KMS-11 (cell line): ENCODE measurements at regions not wholly inside any gene's neighbourhood (a gene's known extent, or its start where the extent isn't known, plus 50 kb on each side); places are given as distances from the start of the nearest gene placed in this dataset.

ENCODE experiments used
- H2AFZ ChIP-seq: fragments of 200-600 bp; sonication (generic); 2 replicates; pipeline ENCODE4 v1.6.1; 2016; ENCODE audit warnings: antibody characterized with exemption, mixed run types, low read depth
- H3K27ac ChIP-seq: fragments of 200-600 bp; sonication (generic); 2 replicates; pipeline ENCODE4 v1.6.1; 2016; ENCODE audit warnings: mild to moderate bottlenecking, mixed run types
- H3K27me3 ChIP-seq: fragments of 200-600 bp; sonication (generic); 2 replicates; pipeline ENCODE4 v1.6.1; 2017; ENCODE audit warnings: mild to moderate bottlenecking, low read depth, mixed run types, moderate library complexity; ENCODE audit not compliant: insufficient read depth
- H3K36me3 ChIP-seq: fragments of 200-600 bp; sonication (generic); 2 replicates; pipeline ENCODE4 v1.6.1; 2017; ENCODE audit warnings: mild to moderate bottlenecking, mixed run types; ENCODE audit not compliant: insufficient read depth
- H3K4me1 ChIP-seq: fragments of 200-600 bp; sonication (generic); 2 replicates; pipeline ENCODE4 v1.6.1; 2016; ENCODE audit warnings: mild to moderate bottlenecking, low read depth, mixed run types; ENCODE audit not compliant: poor library complexity, severe bottlenecking
- H3K4me2 ChIP-seq: fragments of 200-600 bp; sonication (generic); 2 replicates; pipeline ENCODE4 v1.7.0; 2016; ENCODE audit warnings: mild to moderate bottlenecking, mixed run types
- H3K4me3 ChIP-seq: fragments of 200-600 bp; sonication (generic); IDR thresholded peaks from 2 replicates; pipeline ENCODE4 v1.6.1; 2017; ENCODE audit warnings: low read depth, low read length, mixed read lengths; ENCODE audit not compliant: insufficient read depth
- H3K79me2 ChIP-seq: fragments of 200-600 bp; sonication (generic); 2 replicates; pipeline ENCODE4 v1.6.1; 2016; ENCODE audit warnings: low read depth, mixed run types; ENCODE audit not compliant: insufficient read depth
- H3K9ac ChIP-seq: fragments of 200-600 bp; sonication (generic); 2 replicates; pipeline ENCODE4 v1.6.1; 2016; ENCODE audit warnings: mild to moderate bottlenecking, mixed run types
- H4K20me1 ChIP-seq: fragments of 200-600 bp; sonication (generic); 2 replicates; pipeline ENCODE4 v1.6.1; 2016; ENCODE audit warnings: mild to moderate bottlenecking, mixed run types; ENCODE audit not compliant: insufficient read depth
- CTCF ChIP-seq: fragments of 200-600 bp; sonication (generic); conservative IDR thresholded peaks from 2 replicates; pipeline ENCODE4 v1.6.1; 2017; ENCODE audit warnings: low read depth, mild to moderate bottlenecking, antibody characterized with exemption, low read length, moderate library complexity, mixed read lengths

DNA sequence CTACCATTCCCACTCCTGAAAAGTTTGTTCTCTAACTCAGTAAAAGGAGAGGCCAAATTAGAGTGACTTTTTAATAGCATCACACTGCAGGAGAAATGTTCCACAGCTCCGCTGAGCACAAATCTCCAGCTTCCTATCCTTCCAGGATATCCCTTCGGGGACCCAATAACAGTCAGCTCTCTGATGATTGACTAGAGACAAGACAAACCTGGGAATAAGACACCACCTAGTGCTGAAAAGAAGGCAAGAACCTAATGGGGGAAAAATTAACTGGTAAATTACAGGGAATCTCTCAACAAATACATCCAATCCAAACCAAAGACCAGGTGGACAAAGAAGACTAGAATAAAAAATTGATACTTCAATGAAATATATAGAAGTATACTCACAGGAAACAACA is 977.1 kb upstream of the SOX11 start:
- Histone ChIP-seq H3K27me3 (no peaks in the 10 kb centered on the region), H3K4me2 (no peak overlapping the region), H2AFZ (no peak overlapping the region), H3K4me3 (no peak overlapping the region), H3K4me1 (no peaks in the 10 kb centered on the region), H3K36me3 (no peaks in the 10 kb centered on the region), H3K9ac (no peak overlapping the region), H3K27ac (no peak overlapping the region), H3K79me2 (no peaks in the 10 kb centered on the region), H4K20me1 (no peaks in the 10 kb centered on the region)
- no peak for TF ChIP-seq CTCF

DNA sequence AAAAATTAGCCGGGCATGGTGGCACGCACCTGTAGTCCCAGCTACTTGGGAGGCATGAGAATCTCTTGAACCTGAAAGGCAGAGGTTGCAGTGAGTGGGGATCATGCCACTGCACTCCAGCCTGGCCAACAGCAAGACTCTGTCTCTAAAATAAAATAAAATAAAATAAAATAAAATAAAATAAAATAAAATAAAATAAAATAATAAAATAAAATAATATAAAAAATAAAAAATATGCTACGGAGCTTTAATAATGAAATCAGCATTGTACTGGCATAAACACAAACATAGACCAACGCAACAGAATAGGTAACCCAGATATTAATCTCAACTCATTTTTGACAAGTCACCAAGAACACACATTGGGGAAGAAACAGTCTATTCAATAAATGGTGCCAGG is 973.4 kb upstream of the SOX11 start:
- no peak for TF ChIP-seq CTCF
- Histone ChIP-seq H4K20me1 (no peaks in the 10 kb centered on the region), H3K4me1 (no peaks in the 10 kb centered on the region), H3K4me3 (no peak overlapping the region), H3K27ac (no peak overlapping the region), H3K27me3 (no peaks in the 10 kb centered on the region), H2AFZ (no peak overlapping the region), H3K4me2 (no peak overlapping the region), H3K79me2 (no peaks in the 10 kb centered on the region), H3K9ac (no peak overlapping the region), H3K36me3 (no peaks in the 10 kb centered on the region)

DNA sequence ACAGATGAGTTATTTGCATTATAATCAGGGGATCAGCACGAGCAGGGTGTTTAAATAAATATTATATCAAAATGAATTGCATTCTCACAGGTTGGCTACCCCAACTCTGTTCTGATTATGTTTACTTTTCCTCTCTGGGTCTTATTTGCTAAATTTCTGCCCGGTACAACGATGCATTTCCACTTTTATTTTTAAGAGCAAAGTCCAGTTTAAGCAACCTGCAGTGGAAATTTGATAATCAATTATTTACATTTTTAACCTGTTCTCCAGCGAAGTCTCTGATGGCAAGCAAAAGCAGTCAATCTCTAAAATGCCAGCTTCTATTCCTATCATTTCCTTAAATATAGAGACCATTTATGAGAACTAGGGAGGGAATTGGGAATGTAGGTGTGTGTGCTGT is 966.6 kb upstream of the SOX11 start:
- Histone ChIP-seq H3K4me2 (no peak overlapping the region), H3K4me3 (no peak overlapping the region), H3K36me3 (no peaks in the 10 kb centered on the region), H4K20me1 (no peaks in the 10 kb centered on the region), H3K27ac (no peak overlapping the region), H3K27me3 (no peaks in the 10 kb centered on the region), H2AFZ (no peak overlapping the region), H3K4me1 (no peaks in the 10 kb centered on the region), H3K9ac (no peak overlapping the region), H3K79me2 (no peaks in the 10 kb centered on the region)
- no peak for TF ChIP-seq CTCF

DNA sequence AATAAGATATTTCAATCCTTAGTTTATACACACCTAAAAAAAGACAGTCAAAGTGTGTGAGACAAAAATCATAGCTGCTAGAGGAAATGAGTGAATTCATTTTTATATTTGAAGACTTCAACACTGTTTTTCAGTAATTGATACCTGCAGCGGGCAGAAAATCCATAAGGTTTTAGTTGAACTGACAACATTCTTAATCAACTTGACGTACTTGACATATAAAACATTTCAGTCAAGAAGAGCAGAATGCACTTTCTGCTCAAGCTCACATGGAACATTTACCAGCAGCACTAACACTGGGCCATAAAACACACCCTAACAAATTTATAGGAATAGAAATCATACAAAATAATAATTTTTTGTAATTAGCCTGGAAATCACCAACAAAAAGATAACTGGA is 959.6 kb upstream of the SOX11 start:
- Histone ChIP-seq H3K27me3 (no peaks in the 10 kb centered on the region), H3K36me3 (no peaks in the 10 kb centered on the region), H4K20me1 (no peaks in the 10 kb centered on the region), H3K79me2 (no peaks in the 10 kb centered on the region), H3K9ac (no peak overlapping the region), H3K4me2 (no peak overlapping the region), H3K4me1 (no peaks in the 10 kb centered on the region), H2AFZ (no peak overlapping the region), H3K27ac (no peak overlapping the region), H3K4me3 (no peak overlapping the region)
- TF ChIP-seq CTCF, result no peak
